ENCODE measurements at regions not wholly inside any gene's neighbourhood (a gene's known extent, or its start where the extent isn't known, plus 50 kb on each side); places are given as distances from the start of the nearest gene placed in this dataset.
"Not testable (repeated sequence)": the region's sequence is repeated elsewhere in the genome, so short reads cannot be mapped to it uniquely, and the experiment has no call there.

DNA sequence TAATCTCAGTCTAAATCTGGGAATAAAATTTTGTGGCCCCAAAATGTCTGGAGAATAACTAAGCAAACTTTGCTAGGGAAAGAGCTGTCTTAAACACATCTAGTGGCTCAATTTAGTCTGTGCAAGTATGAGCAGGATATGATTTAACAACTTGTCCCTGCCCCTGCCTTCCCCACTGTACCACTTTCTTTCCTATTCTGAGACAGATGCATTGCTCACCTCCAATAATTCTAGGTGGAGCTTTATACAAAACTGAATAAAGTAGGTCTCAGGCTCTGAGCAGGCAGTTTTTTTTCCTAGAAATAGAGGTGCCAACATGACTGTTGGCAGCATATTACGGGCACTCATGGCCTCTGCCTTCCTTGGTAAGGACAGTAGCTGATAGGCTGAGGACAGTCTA lies 412.1 kb downstream of the DAD1 start:
- in situ Hi-C loops (cut with MboI; ENCODE audit: low pct_unique_long_range_greater_than_20kb, low sequenced_read_pairs, unreplicated experiment), result no loop called here
- TF ChIP-seq CTCF (IDR thresholded peaks at IDR 0.05; ENCODE audit: extremely low read depth, insufficient read depth, missing control alignments), result no peak
- no peak for DNase-seq (ENCODE audit: low spot score)

- in situ Hi-C loops (cut with MboI; ENCODE audit: low pct_unique_long_range_greater_than_20kb, low sequenced_read_pairs, unreplicated experiment); DNase-seq (ENCODE audit: low spot score): not testable (repeated sequence)
These were observed 413.8 kb downstream of the DAD1 start for GRCh38 chr14:22175278-22175558.

- in situ Hi-C loops (cut with MboI; ENCODE audit: low pct_unique_long_range_greater_than_20kb, low sequenced_read_pairs, unreplicated experiment), result no loop called here
- no peak for DNase-seq (ENCODE audit: low spot score)
- no peak for TF ChIP-seq CTCF (IDR thresholded peaks at IDR 0.05; ENCODE audit: extremely low read depth, insufficient read depth, missing control alignments)
These were observed 414.4 kb downstream of the DAD1 start for GRCh38 chr14:22174412-22175277.

GRCh38 chr14:22168092-22168955 lies 420.7 kb downstream of the DAD1 start:
- DNase-seq (ENCODE audit: low spot score), result no peak
- in situ Hi-C loops (cut with MboI; ENCODE audit: low pct_unique_long_range_greater_than_20kb, low sequenced_read_pairs, unreplicated experiment), result no loop called here
- no peak for TF ChIP-seq CTCF (IDR thresholded peaks at IDR 0.05; ENCODE audit: extremely low read depth, insufficient read depth, missing control alignments)

DNA sequence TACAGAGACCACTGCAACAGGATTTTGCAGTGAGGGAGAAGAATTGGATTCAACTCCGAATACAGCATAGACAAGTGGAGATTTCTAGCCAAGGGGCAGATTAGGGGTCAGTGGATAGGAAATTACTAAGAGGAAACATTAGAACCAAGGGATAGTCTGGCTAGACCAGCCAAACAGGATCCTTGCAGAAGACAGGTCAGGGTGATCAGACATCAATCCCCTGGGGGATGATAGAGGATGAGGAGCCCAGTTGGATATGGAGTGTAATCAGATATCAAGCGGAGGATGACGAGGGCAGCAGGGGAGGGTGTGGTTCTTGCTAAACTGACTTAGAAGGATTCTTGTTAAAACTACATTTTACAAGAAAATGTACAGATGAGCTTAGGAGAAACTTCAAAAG lies 424.4 kb downstream of the DAD1 start:
- no peak for TF ChIP-seq CTCF (IDR thresholded peaks at IDR 0.05; ENCODE audit: extremely low read depth, insufficient read depth, missing control alignments)
- in situ Hi-C loops (cut with MboI; ENCODE audit: low pct_unique_long_range_greater_than_20kb, low sequenced_read_pairs, unreplicated experiment), result no loop called here
- no peak for DNase-seq (ENCODE audit: low spot score)

- peak; percentile 40 for TF ChIP-seq CTCF (IDR thresholded peaks at IDR 0.05; ENCODE audit: extremely low read depth, insufficient read depth, missing control alignments)
- no peak for DNase-seq (ENCODE audit: low spot score)
- in situ Hi-C loops (cut with MboI; ENCODE audit: low pct_unique_long_range_greater_than_20kb, low sequenced_read_pairs, unreplicated experiment), result no loop called here
These were observed 426.0 kb downstream of the DAD1 start for GRCh38 chr14:22163051-22163450.

GRCh38 chr14:22159957-22160356 lies 429.1 kb downstream of the DAD1 start:
- in situ Hi-C loops (cut with MboI; ENCODE audit: low pct_unique_long_range_greater_than_20kb, low sequenced_read_pairs, unreplicated experiment), result no loop called here
- DNase-seq (ENCODE audit: low spot score), result no peak

More at GRCh38 chr14:22159957-22160356, 429.1 kb downstream of the DAD1 start:
- no peak for TF ChIP-seq CTCF (IDR thresholded peaks at IDR 0.05; ENCODE audit: extremely low read depth, insufficient read depth, missing control alignments)

Data from GM13977 (cell line).